ENCODE measurements at regions not wholly inside any gene's neighbourhood (a gene's known extent, or its start where the extent isn't known, plus 50 kb on each side); places are given as distances from the start of the nearest gene placed in this dataset.
"Not testable (repeated sequence)": the region's sequence is repeated elsewhere in the genome, so short reads cannot be mapped to it uniquely, and the experiment has no call there.

GRCh38 chr17:77045441-77046041 lies 95.2 kb upstream of the SEC14L1 start:
- no peaks in the 10 kb centered on the region for H3K27me3 ChIP-seq (ENCODE audit: low read length)
- no peak overlapping the region for H3K27ac ChIP-seq (ENCODE audit: low read length)
- no peaks in the 10 kb centered on the region for H4K20me1 ChIP-seq (ENCODE audit: insufficient read depth, low read depth, low read length)
- no peak overlapping the region for H3K4me2 ChIP-seq (ENCODE audit: low read depth, low read length, poor library complexity, severe bottlenecking)
- DNase-seq = peak; percentile 30
- no peaks in the 10 kb centered on the region for H3K36me3 ChIP-seq (ENCODE audit: insufficient read depth, low read length)
- no peaks in the 10 kb centered on the region for H3K9me2 ChIP-seq (replicated peaks; ENCODE audit: insufficient read depth, low read length)
- no peak overlapping the region for H3K4me3 ChIP-seq (ENCODE audit: low read length)
- H3K4me1 ChIP-seq (ENCODE audit: low read length) = no peaks in the 10 kb centered on the region
- H3K9ac ChIP-seq (ENCODE audit: low read length) = no peak overlapping the region
- no peaks in the 10 kb centered on the region for H3K79me2 ChIP-seq (ENCODE audit: low read length)
- no peaks in the 10 kb centered on the region for H3K9me3 ChIP-seq (ENCODE audit: low read length)
- no peak overlapping the region for H2AFZ ChIP-seq (ENCODE audit: low read length)

- Histone ChIP-seq H3K4me3 (ENCODE audit: low read length) (no peak overlapping the region), H3K79me2 (ENCODE audit: low read length) (no peaks in the 10 kb centered on the region), H3K9me3 (ENCODE audit: low read length) (no peaks in the 10 kb centered on the region), H3K27me3 (ENCODE audit: low read length) (no peaks in the 10 kb centered on the region), H3K27ac (ENCODE audit: low read length) (no peak overlapping the region), H2AFZ (ENCODE audit: low read length) (no peak overlapping the region), H3K4me2 (ENCODE audit: low read depth, low read length, poor library complexity, severe bottlenecking) (no peak overlapping the region), H4K20me1 (ENCODE audit: insufficient read depth, low read depth, low read length) (no peaks in the 10 kb centered on the region), H3K9me2 (replicated peaks; ENCODE audit: insufficient read depth, low read length) (no peaks in the 10 kb centered on the region), H3K4me1 (ENCODE audit: low read length) (no peaks in the 10 kb centered on the region), H3K36me3 (ENCODE audit: insufficient read depth, low read length) (no peaks in the 10 kb centered on the region), H3K9ac (ENCODE audit: low read length) (no peak overlapping the region)
- no peak for DNase-seq
Measured at GRCh38 chr17:77049440-77049839, 91.3 kb upstream of the SEC14L1 start.

- not testable (repeated sequence) for H3K79me2 ChIP-seq (ENCODE audit: low read length); H3K9me2 ChIP-seq (replicated peaks; ENCODE audit: insufficient read depth, low read length); H3K4me3 ChIP-seq (ENCODE audit: low read length); H3K4me2 ChIP-seq (ENCODE audit: low read depth, low read length, poor library complexity, severe bottlenecking); H3K36me3 ChIP-seq (ENCODE audit: insufficient read depth, low read length); H4K20me1 ChIP-seq (ENCODE audit: insufficient read depth, low read depth, low read length); H3K27me3 ChIP-seq (ENCODE audit: low read length); DNase-seq; H3K4me1 ChIP-seq (ENCODE audit: low read length); H3K9me3 ChIP-seq (ENCODE audit: low read length); H3K9ac ChIP-seq (ENCODE audit: low read length); H2AFZ ChIP-seq (ENCODE audit: low read length); H3K27ac ChIP-seq (ENCODE audit: low read length)
Measured at GRCh38 chr17:77050901-77051300, 89.9 kb upstream of the SEC14L1 start.

- no peak for DNase-seq
- no peak overlapping the region for H3K27ac ChIP-seq (ENCODE audit: low read length)
- H3K4me3 ChIP-seq (ENCODE audit: low read length) = no peak overlapping the region
- H4K20me1 ChIP-seq (ENCODE audit: insufficient read depth, low read depth, low read length) = no peaks in the 10 kb centered on the region
- H3K27me3 ChIP-seq (ENCODE audit: low read length) = no peaks in the 10 kb centered on the region
- H3K9ac ChIP-seq (ENCODE audit: low read length) = no peak overlapping the region
- H2AFZ ChIP-seq (ENCODE audit: low read length) = no peak overlapping the region
- H3K4me2 ChIP-seq (ENCODE audit: low read depth, low read length, poor library complexity, severe bottlenecking) = no peak overlapping the region
- no peaks in the 10 kb centered on the region for H3K9me2 ChIP-seq (replicated peaks; ENCODE audit: insufficient read depth, low read length)
- no peaks in the 10 kb centered on the region for H3K36me3 ChIP-seq (ENCODE audit: insufficient read depth, low read length)
- no peaks in the 10 kb centered on the region for H3K79me2 ChIP-seq (ENCODE audit: low read length)
- no peaks in the 10 kb centered on the region for H3K9me3 ChIP-seq (ENCODE audit: low read length)
- no peaks in the 10 kb centered on the region; the same call in 1 of the 2 replicates for H3K4me1 ChIP-seq (ENCODE audit: low read length)
Measured at GRCh38 chr17:77054936-77055335, 85.8 kb upstream of the SEC14L1 start.

GRCh38 chr17:77055453-77055852 lies 85.3 kb upstream of the SEC14L1 start:
- Histone ChIP-seq H2AFZ (ENCODE audit: low read length) (no peak overlapping the region), H3K27me3 (ENCODE audit: low read length) (no peaks in the 10 kb centered on the region), H4K20me1 (ENCODE audit: insufficient read depth, low read depth, low read length) (no peaks in the 10 kb centered on the region), H3K4me1 (ENCODE audit: low read length) (no peaks in the 10 kb centered on the region; the same call in 1 of the 2 replicates), H3K4me2 (ENCODE audit: low read depth, low read length, poor library complexity, severe bottlenecking) (no peak overlapping the region), H3K36me3 (ENCODE audit: insufficient read depth, low read length) (no peaks in the 10 kb centered on the region), H3K4me3 (ENCODE audit: low read length) (no peak overlapping the region), H3K27ac (ENCODE audit: low read length) (no peak overlapping the region), H3K9ac (ENCODE audit: low read length) (no peak overlapping the region), H3K9me3 (ENCODE audit: low read length) (no peaks in the 10 kb centered on the region), H3K79me2 (ENCODE audit: low read length) (no peaks in the 10 kb centered on the region), H3K9me2 (replicated peaks; ENCODE audit: insufficient read depth, low read length) (no peaks in the 10 kb centered on the region)
- DNase-seq = no peak

- no peaks in the 10 kb centered on the region for H3K36me3 ChIP-seq (ENCODE audit: insufficient read depth, low read length)
- H3K4me2 ChIP-seq (ENCODE audit: low read depth, low read length, poor library complexity, severe bottlenecking) = no peak overlapping the region
- no peaks in the 10 kb centered on the region for H3K9me3 ChIP-seq (ENCODE audit: low read length)
- no peaks in the 10 kb centered on the region for H3K79me2 ChIP-seq (ENCODE audit: low read length)
- no peak overlapping the region for H3K9ac ChIP-seq (ENCODE audit: low read length)
- H2AFZ ChIP-seq (ENCODE audit: low read length) = no peak overlapping the region
- no peak for DNase-seq
- no peak overlapping the region for H3K4me3 ChIP-seq (ENCODE audit: low read length)
- no peaks in the 10 kb centered on the region for H4K20me1 ChIP-seq (ENCODE audit: insufficient read depth, low read depth, low read length)
- no peaks in the 10 kb centered on the region for H3K9me2 ChIP-seq (replicated peaks; ENCODE audit: insufficient read depth, low read length)
- no peaks in the 10 kb centered on the region; the same call in 1 of the 2 replicates for H3K4me1 ChIP-seq (ENCODE audit: low read length)
- no peak overlapping the region for H3K27ac ChIP-seq (ENCODE audit: low read length)
- no peaks in the 10 kb centered on the region for H3K27me3 ChIP-seq (ENCODE audit: low read length)
Measured at GRCh38 chr17:77058016-77058415, 82.8 kb upstream of the SEC14L1 start.

GRCh38 chr17:77061669-77062068 lies 79.1 kb upstream of the SEC14L1 start:
- no peaks in the 10 kb centered on the region for H3K27me3 ChIP-seq (ENCODE audit: low read length)
- H3K4me1 ChIP-seq (ENCODE audit: low read length) = peaks cover 7% of the 10 kb centered on the region
- no peak overlapping the region for H3K9ac ChIP-seq (ENCODE audit: low read length)
- no peaks in the 10 kb centered on the region for H3K9me3 ChIP-seq (ENCODE audit: low read length)
- H3K4me3 ChIP-seq (ENCODE audit: low read length) = no peak overlapping the region
- no peaks in the 10 kb centered on the region for H3K9me2 ChIP-seq (replicated peaks; ENCODE audit: insufficient read depth, low read length)
- DNase-seq = no peak
- H3K36me3 ChIP-seq (ENCODE audit: insufficient read depth, low read length) = no peaks in the 10 kb centered on the region
- no peak overlapping the region for H2AFZ ChIP-seq (ENCODE audit: low read length)
- H4K20me1 ChIP-seq (ENCODE audit: insufficient read depth, low read depth, low read length) = no peaks in the 10 kb centered on the region
- no peaks in the 10 kb centered on the region for H3K79me2 ChIP-seq (ENCODE audit: low read length)
- no peak overlapping the region for H3K27ac ChIP-seq (ENCODE audit: low read length)
- H3K4me2 ChIP-seq (ENCODE audit: low read depth, low read length, poor library complexity, severe bottlenecking) = no peak overlapping the region

GRCh38 chr17:77064598-77064997 lies 76.2 kb upstream of the SEC14L1 start:
- H3K27ac ChIP-seq (ENCODE audit: low read length) = no peak overlapping the region
- H3K27me3 ChIP-seq (ENCODE audit: low read length) = no peaks in the 10 kb centered on the region
- H3K9me2 ChIP-seq (replicated peaks; ENCODE audit: insufficient read depth, low read length) = no peaks in the 10 kb centered on the region
- no peak overlapping the region for H2AFZ ChIP-seq (ENCODE audit: low read length)
- no peak for DNase-seq
- no peak overlapping the region for H3K4me2 ChIP-seq (ENCODE audit: low read depth, low read length, poor library complexity, severe bottlenecking)
- no peaks in the 10 kb centered on the region for H3K9me3 ChIP-seq (ENCODE audit: low read length)
- peaks cover 11% of the 10 kb centered on the region for H3K4me1 ChIP-seq (ENCODE audit: low read length)
- no peaks in the 10 kb centered on the region for H3K36me3 ChIP-seq (ENCODE audit: insufficient read depth, low read length)
- no peak overlapping the region for H3K9ac ChIP-seq (ENCODE audit: low read length)
- no peak overlapping the region for H3K4me3 ChIP-seq (ENCODE audit: low read length)
- H3K79me2 ChIP-seq (ENCODE audit: low read length) = no peaks in the 10 kb centered on the region
- H4K20me1 ChIP-seq (ENCODE audit: insufficient read depth, low read depth, low read length) = no peaks in the 10 kb centered on the region

GRCh38 chr17:77066165-77066564 lies 74.6 kb upstream of the SEC14L1 start:
- Histone ChIP-seq H3K4me2 (ENCODE audit: low read depth, low read length, poor library complexity, severe bottlenecking) (peak overlapping the region; percentile 41), H3K9me3 (ENCODE audit: low read length) (no peaks in the 10 kb centered on the region), H2AFZ (ENCODE audit: low read length) (no peak overlapping the region), H4K20me1 (ENCODE audit: insufficient read depth, low read depth, low read length) (no peaks in the 10 kb centered on the region), H3K79me2 (ENCODE audit: low read length) (no peaks in the 10 kb centered on the region), H3K4me3 (ENCODE audit: low read length) (no peak overlapping the region), H3K9me2 (replicated peaks; ENCODE audit: insufficient read depth, low read length) (no peaks in the 10 kb centered on the region), H3K27me3 (ENCODE audit: low read length) (no peaks in the 10 kb centered on the region), H3K27ac (ENCODE audit: low read length) (no peak overlapping the region), H3K9ac (ENCODE audit: low read length) (no peak overlapping the region), H3K36me3 (ENCODE audit: insufficient read depth, low read length) (no peaks in the 10 kb centered on the region), H3K4me1 (ENCODE audit: low read length) (peaks cover 11% of the 10 kb centered on the region)
- DNase-seq = no peak
